D721Med (cell line): ENCODE measurements at regions not wholly inside any gene's neighbourhood (a gene's known extent, or its start where the extent isn't known, plus 50 kb on each side); places are given as distances from the start of the nearest gene placed in this dataset.

Experiments used
- DNase-seq: peaks from one replicate; pipeline ENCODE4 v3.0.0; 2011; ENCODE audit warnings: low spot score; ENCODE audit not compliant: insufficient read length
- FAIRE-seq: peaks from 2 replicates; lab custom pipeline; 2011; peaks lifted over from hg19 to GRCh38; lab: Jason Lieb, UNC
- TF ChIP-seq, protein P1 (sequence below): IDR thresholded peaks from 2 replicates; pipeline ENCODE4 v1.5.1; 2012; ENCODE audit warnings: mild to moderate bottlenecking, control low read depth; ENCODE audit not compliant: insufficient read depth; ENCODE audit errors: missing control alignments

DNA sequence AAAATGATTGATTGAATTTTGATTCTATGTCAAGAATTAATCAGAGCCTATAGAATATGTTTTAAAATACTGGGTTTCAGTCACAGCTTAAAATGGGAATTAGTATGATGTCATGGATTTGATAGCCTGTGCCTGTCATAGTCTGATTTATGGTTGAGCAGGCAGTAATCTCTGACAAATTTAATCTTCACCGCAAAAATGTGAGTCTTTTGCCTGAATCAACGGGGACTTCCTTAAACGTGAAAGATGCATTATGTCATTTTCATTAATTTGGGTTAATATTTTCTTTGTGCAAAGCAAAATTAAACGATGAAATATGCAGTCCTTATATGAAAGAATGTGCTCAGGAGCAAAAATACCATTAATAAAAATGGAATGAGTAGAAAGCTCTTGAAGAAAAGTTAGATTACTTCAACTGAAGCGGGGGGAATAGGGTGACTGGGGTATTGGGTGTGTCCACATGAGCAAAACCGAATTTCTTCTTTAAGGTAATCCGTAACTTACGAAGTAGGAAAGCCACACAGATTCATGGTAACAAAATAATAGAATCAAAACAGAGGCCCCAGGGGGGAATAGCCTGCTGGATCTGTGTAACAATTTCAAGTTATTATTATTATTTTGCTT, 339.6 kb upstream of the NOX3 start:
- TF ChIP-seq, protein P1, sequence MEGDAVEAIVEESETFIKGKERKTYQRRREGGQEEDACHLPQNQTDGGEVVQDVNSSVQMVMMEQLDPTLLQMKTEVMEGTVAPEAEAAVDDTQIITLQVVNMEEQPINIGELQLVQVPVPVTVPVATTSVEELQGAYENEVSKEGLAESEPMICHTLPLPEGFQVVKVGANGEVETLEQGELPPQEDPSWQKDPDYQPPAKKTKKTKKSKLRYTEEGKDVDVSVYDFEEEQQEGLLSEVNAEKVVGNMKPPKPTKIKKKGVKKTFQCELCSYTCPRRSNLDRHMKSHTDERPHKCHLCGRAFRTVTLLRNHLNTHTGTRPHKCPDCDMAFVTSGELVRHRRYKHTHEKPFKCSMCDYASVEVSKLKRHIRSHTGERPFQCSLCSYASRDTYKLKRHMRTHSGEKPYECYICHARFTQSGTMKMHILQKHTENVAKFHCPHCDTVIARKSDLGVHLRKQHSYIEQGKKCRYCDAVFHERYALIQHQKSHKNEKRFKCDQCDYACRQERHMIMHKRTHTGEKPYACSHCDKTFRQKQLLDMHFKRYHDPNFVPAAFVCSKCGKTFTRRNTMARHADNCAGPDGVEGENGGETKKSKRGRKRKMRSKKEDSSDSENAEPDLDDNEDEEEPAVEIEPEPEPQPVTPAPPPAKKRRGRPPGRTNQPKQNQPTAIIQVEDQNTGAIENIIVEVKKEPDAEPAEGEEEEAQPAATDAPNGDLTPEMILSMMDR: no peak
- DNase-seq (no peak), FAIRE-seq (peak; percentile 63)

DNA sequence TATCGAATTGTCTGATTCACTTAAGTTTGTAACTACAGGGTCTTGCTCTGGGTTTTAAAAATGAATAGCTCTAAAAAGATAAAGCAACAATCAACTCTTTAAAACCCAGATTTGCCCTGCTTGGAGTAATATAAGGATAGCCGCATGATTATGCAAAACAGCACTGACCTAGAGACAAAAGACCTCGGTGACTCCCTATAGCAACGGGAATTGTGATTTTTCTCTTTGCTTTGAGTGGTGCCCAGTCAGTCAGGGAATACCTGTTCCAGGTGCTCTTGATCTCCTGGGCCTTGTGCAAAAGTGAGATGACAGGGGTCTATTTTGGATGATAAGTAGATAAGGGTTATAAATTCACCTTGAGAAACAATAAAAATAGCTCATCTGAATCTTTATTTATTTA, 336.3 kb upstream of the NOX3 start:
- TF ChIP-seq, protein P1: no peak
- FAIRE-seq (no peak), DNase-seq (no peak)

- no peak for FAIRE-seq
- TF ChIP-seq, protein P1: no peak
- DNase-seq: no peak
These were observed 335.5 kb upstream of the NOX3 start for GRCh38 chr6:155791186-155791585.

DNA sequence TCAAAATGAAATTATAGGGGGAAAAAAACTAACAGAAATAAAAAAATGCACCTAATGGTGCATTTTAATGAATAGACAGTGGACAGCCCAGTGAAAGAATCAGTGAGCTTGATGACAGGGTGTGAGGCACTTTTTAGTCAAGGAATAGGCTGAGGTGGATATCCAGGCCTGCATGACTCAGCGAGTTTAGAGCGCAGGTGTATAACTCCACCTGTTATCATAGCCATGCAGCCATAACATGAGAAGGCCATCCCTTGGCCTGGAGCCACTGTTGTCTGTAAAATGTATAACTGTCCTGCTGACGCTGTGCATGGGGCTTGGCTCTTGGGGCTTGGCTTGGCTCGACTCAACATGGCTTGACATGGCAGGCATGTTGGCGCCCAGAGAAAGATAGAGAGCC, 331.5 kb upstream of the NOX3 start:
- DNase-seq (no peak), FAIRE-seq (no peak)
- TF ChIP-seq, protein P1: no peak

- DNase-seq (no peak), FAIRE-seq (no peak)
- TF ChIP-seq, protein P1: no peak
These were observed 330.9 kb upstream of the NOX3 start for GRCh38 chr6:155786528-155786927.

GRCh38 chr6:155782739-155783459, 327.3 kb upstream of the NOX3 start:
- DNase-seq: no peak
- TF ChIP-seq, protein P1: no peak
- FAIRE-seq: no peak

DNA sequence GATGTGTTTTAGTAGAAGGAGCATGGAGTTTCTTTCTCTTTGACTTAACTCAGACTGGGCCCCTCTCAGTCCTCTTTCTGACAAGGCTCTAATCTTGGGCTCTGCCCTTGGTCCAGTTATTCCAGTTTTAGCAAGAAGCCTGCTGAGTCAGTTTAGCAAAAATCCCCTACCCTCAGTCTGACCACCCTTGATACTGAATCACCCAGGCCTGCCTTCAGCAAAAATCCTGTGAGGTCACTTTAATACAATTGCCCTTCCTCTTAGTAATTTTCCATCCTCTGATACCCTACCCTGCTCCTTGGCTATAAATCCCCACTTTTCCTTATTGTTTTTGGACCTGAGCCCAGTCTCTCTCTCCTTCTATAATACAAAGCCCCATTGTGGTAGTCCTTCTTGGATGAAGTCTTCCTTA, 326.7 kb upstream of the NOX3 start:
- no peak for FAIRE-seq
- no peak for DNase-seq
- TF ChIP-seq, protein P1: no peak
